ENCODE measurements at regions not wholly inside any gene's neighbourhood (a gene's known extent, or its start where the extent isn't known, plus 50 kb on each side); places are given as distances from the start of the nearest gene placed in this dataset.

DNA sequence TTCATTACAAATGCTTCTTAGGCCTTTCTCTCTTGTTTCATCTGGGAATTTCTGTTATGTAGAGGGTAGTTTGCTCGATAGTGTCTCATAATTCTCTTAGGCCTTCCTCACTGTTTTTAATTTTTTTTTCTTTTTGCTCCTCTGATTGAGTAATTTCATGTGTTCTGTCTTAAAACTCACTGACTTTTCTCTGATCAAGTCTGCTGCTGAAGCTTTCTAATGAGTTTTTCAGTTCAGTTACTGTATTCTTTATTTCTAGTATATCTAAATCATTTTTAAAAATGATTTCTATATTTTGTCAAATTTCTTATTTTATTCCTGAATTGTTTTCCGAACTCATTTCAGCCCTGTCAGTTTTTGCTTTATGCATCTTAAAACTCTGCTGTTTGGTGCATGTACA is 228.0 kb downstream of the MID1IP1 start:
- Histone ChIP-seq H3K9ac (ENCODE audit: low read length) (no peak overlapping the region), H3K9me2 (ENCODE audit: insufficient read depth, low read length) (no peaks in the 10 kb centered on the region), H3K27ac (ENCODE audit: low read length) (no peak overlapping the region), H3K4me3 (ENCODE audit: low read length) (no peak overlapping the region), H3K27me3 (ENCODE audit: insufficient read depth, low read depth, low read length) (no peaks in the 10 kb centered on the region), H3K4me2 (ENCODE audit: low read length) (no peak overlapping the region), H2AFZ (ENCODE audit: low read depth, low read length) (no peak overlapping the region), H3F3A (ENCODE audit: insufficient read depth, low read length, poor library complexity, severe bottlenecking) (no peaks in the 10 kb centered on the region), H4K20me1 (ENCODE audit: insufficient read depth) (no peaks in the 10 kb centered on the region), H3K79me2 (replicated peaks; ENCODE audit: insufficient read depth, low read length) (no peaks in the 10 kb centered on the region), H3K9me3 (ENCODE audit: low read length) (no peaks in the 10 kb centered on the region), H3K36me3 (ENCODE audit: insufficient read depth, low read length) (no peaks in the 10 kb centered on the region)
- no peak for TF ChIP-seq CTCF (IDR thresholded peaks at IDR 0.05; ENCODE audit: poor library complexity, severe bottlenecking)
- TF ChIP-seq SMC3 (conservative IDR thresholded peaks at IDR 0.05; ENCODE audit: poor library complexity): no peak
- TF ChIP-seq TAF1 (IDR thresholded peaks at IDR 0.05; ENCODE audit: low read depth): no peak
- TF ChIP-seq EP300 (conservative IDR thresholded peaks at IDR 0.05; ENCODE audit: poor library complexity, severe bottlenecking): no peak
- TF ChIP-seq RAD21 (conservative IDR thresholded peaks at IDR 0.05): no peak
- TF ChIP-seq POLR2AphosphoS5 (IDR thresholded peaks at IDR 0.05): no peak
- TF ChIP-seq MXI1 (conservative IDR thresholded peaks at IDR 0.05; ENCODE audit: poor library complexity, severe bottlenecking): no peak
- no peak for TF ChIP-seq REST (IDR thresholded peaks at IDR 0.05; ENCODE audit: borderline replicate concordance)
- TF ChIP-seq EZH2 (IDR thresholded peaks at IDR 0.05; ENCODE audit: borderline replicate concordance, insufficient read depth, low read length, poor library complexity, severe bottlenecking): no peak

- Histone ChIP-seq H3F3A (ENCODE audit: insufficient read depth, low read length, poor library complexity, severe bottlenecking) (no peaks in the 10 kb centered on the region), H3K36me3 (ENCODE audit: insufficient read depth, low read length) (no peaks in the 10 kb centered on the region), H3K27me3 (ENCODE audit: insufficient read depth, low read depth, low read length) (no peaks in the 10 kb centered on the region), H3K4me3 (ENCODE audit: low read length) (no peak overlapping the region), H3K4me2 (ENCODE audit: low read length) (no peak overlapping the region), H2AFZ (ENCODE audit: low read depth, low read length) (no peak overlapping the region), H3K9me2 (ENCODE audit: insufficient read depth, low read length) (no peaks in the 10 kb centered on the region), H3K27ac (ENCODE audit: low read length) (no peak overlapping the region), H3K9me3 (ENCODE audit: low read length) (no peaks in the 10 kb centered on the region), H3K79me2 (replicated peaks; ENCODE audit: insufficient read depth, low read length) (no peaks in the 10 kb centered on the region), H3K9ac (ENCODE audit: low read length) (no peak overlapping the region), H4K20me1 (ENCODE audit: insufficient read depth) (no peaks in the 10 kb centered on the region)
- TF ChIP-seq CTCF (IDR thresholded peaks at IDR 0.05; ENCODE audit: poor library complexity, severe bottlenecking) (no peak), POLR2AphosphoS5 (IDR thresholded peaks at IDR 0.05) (no peak), TAF1 (IDR thresholded peaks at IDR 0.05; ENCODE audit: low read depth) (no peak), EZH2 (IDR thresholded peaks at IDR 0.05; ENCODE audit: borderline replicate concordance, insufficient read depth, low read length, poor library complexity, severe bottlenecking) (no peak), EP300 (conservative IDR thresholded peaks at IDR 0.05; ENCODE audit: poor library complexity, severe bottlenecking) (no peak), RAD21 (conservative IDR thresholded peaks at IDR 0.05) (no peak)
Observed at GRCh38 chrX:39030636-39031035, 229.4 kb downstream of the MID1IP1 start.
